Type B pancreatic cell (in vitro differentiated cells): ENCODE measurements at regions not wholly inside any gene's neighbourhood (a gene's known extent, or its start where the extent isn't known, plus 50 kb on each side); places are given as distances from the start of the nearest gene placed in this dataset.

ENCODE experiments used
- DNase-seq: peaks from one replicate; pipeline ENCODE4 v3.0.0; 2021; ENCODE audit warnings: mixed read lengths; ENCODE audit not compliant: unreplicated experiment; ENCODE audit errors: extremely low spot score
- H3K27ac Mint-ChIP-seq: 2 replicates; pipeline ENCODE4 v1.8.0; 2021; ENCODE audit warnings: mild to moderate bottlenecking, mixed read lengths
- H3K27me3 Mint-ChIP-seq: 2 replicates; pipeline ENCODE4 v1.8.0; 2021; ENCODE audit warnings: mixed read lengths
- H3K36me3 Mint-ChIP-seq: 2 replicates; pipeline ENCODE4 v1.8.0; 2021; ENCODE audit warnings: mixed read lengths
- H3K4me1 Mint-ChIP-seq: one replicate; pipeline ENCODE4 v1.8.0; 2021; ENCODE audit warnings: mixed read lengths; ENCODE audit not compliant: unreplicated experiment
- H3K4me3 Mint-ChIP-seq: 2 replicates; pipeline ENCODE4 v1.8.0; 2021; ENCODE audit warnings: mild to moderate bottlenecking, mixed read lengths
- H3K9me3 Mint-ChIP-seq: 2 replicates; pipeline ENCODE4 v1.8.0; 2021; ENCODE audit warnings: mixed read lengths
- CTCF ChIP-seq: fragments of 200-600 bp; sonication (generic); conservative IDR thresholded peaks from 2 replicates; pipeline ENCODE4 v1.5.0; 2021; ENCODE audit warnings: antibody characterized with exemption, mild to moderate bottlenecking

- Mint-ChIP-seq H3K9me3 (no peaks in the 10 kb centered on the region), H3K4me1 (peaks cover 4% of the 10 kb centered on the region), H3K36me3 (no peaks in the 10 kb centered on the region), H3K27ac (no peak overlapping the region), H3K27me3 (peaks cover 44% of the 10 kb centered on the region), H3K4me3 (no peak overlapping the region)
- no peak for DNase-seq
- no peak for TF ChIP-seq CTCF
Measured at GRCh38 chr21:32947736-32948135, 78.0 kb upstream of the OLIG2 start.

- H3K27ac Mint-ChIP-seq = no peak overlapping the region
- H3K36me3 Mint-ChIP-seq = no peaks in the 10 kb centered on the region
- TF ChIP-seq CTCF = no peak
- no peaks in the 10 kb centered on the region for H3K9me3 Mint-ChIP-seq
- H3K27me3 Mint-ChIP-seq = peaks cover 61% of the 10 kb centered on the region
- no peak overlapping the region for H3K4me3 Mint-ChIP-seq
- H3K4me1 Mint-ChIP-seq = peaks cover 4% of the 10 kb centered on the region
- DNase-seq = no peak
Measured at GRCh38 chr21:32949701-32950100, 76.0 kb upstream of the OLIG2 start.

- no peak for TF ChIP-seq CTCF
- peaks cover 4% of the 10 kb centered on the region for H3K4me1 Mint-ChIP-seq
- H3K27ac Mint-ChIP-seq = no peak overlapping the region
- no peak for DNase-seq
- H3K27me3 Mint-ChIP-seq = peaks cover 74% of the 10 kb centered on the region
- no peaks in the 10 kb centered on the region for H3K36me3 Mint-ChIP-seq
- H3K9me3 Mint-ChIP-seq = no peaks in the 10 kb centered on the region
- H3K4me3 Mint-ChIP-seq = no peak overlapping the region
Measured at GRCh38 chr21:32951041-32951440, 74.7 kb upstream of the OLIG2 start.

DNA sequence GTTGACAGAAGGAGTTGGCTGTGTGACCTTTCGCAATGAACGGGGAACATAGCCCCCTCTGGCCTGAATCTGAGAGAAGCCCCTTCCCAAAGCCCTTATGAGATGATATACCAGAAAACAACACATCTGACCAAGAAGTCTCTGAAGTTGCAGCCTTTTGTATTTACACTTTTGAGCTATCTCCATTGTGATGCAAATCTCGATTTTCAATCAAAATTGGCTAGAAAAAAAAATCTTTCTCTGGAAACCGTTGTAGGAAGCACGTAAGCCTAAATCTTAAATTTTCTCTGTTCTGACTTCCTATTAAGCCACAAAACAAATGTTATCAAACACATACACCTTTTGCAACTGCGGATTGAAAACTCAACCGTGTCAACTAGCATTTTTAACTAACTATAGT lies 71.4 kb upstream of the OLIG2 start:
- Mint-ChIP-seq H3K27me3 (peaks cover 79% of the 10 kb centered on the region), H3K36me3 (no peaks in the 10 kb centered on the region), H3K4me1 (peaks cover 4% of the 10 kb centered on the region), H3K9me3 (no peaks in the 10 kb centered on the region), H3K4me3 (no peak overlapping the region), H3K27ac (no peak overlapping the region)
- no peak for DNase-seq
- TF ChIP-seq CTCF = no peak

GRCh38 chr21:32955311-32956060 lies 70.2 kb upstream of the OLIG2 start:
- H3K4me1 Mint-ChIP-seq = peaks cover 4% of the 10 kb centered on the region
- H3K27me3 Mint-ChIP-seq = peaks cover 82% of the 10 kb centered on the region
- TF ChIP-seq CTCF = no peak
- no peak for DNase-seq
- no peaks in the 10 kb centered on the region for H3K9me3 Mint-ChIP-seq
- H3K27ac Mint-ChIP-seq = no peak overlapping the region
- H3K4me3 Mint-ChIP-seq = no peak overlapping the region
- no peaks in the 10 kb centered on the region for H3K36me3 Mint-ChIP-seq
